ENCODE measurements at regions not wholly inside any gene's neighbourhood (a gene's known extent, or its start where the extent isn't known, plus 50 kb on each side); places are given as distances from the start of the nearest gene placed in this dataset.
"Not testable (repeated sequence)": the region's sequence is repeated elsewhere in the genome, so short reads cannot be mapped to it uniquely, and the experiment has no call there.

GRCh38 chr4:133592591-133592990 is 443.5 kb downstream of the PCDH10 start:
- no peak for DNase-seq

GRCh38 chr4:133592106-133592505 is 443.0 kb downstream of the PCDH10 start:
- DNase-seq, result no peak

GRCh38 chr4:133588306-133588705 is 439.2 kb downstream of the PCDH10 start:
- no peak for DNase-seq

GRCh38 chr4:133585323-133585722 is 436.2 kb downstream of the PCDH10 start:
- DNase-seq, result no peak

GRCh38 chr4:133584714-133585113 is 435.6 kb downstream of the PCDH10 start:
- DNase-seq, result no peak

- no peak for DNase-seq
Measured at GRCh38 chr4:133581996-133582619, 433.0 kb downstream of the PCDH10 start.

GRCh38 chr4:133574248-133574647 is 425.2 kb downstream of the PCDH10 start:
- no peak for DNase-seq

GRCh38 chr4:133565379-133565778 is 416.3 kb downstream of the PCDH10 start:
- DNase-seq, result peak; percentile 67

- DNase-seq, result no peak
Measured at GRCh38 chr4:133559987-133560386, 410.9 kb downstream of the PCDH10 start.

GRCh38 chr4:133555671-133556070 is 406.6 kb downstream of the PCDH10 start:
- DNase-seq, result no peak

- DNase-seq, result no peak
Measured at GRCh38 chr4:133550436-133550835, 401.3 kb downstream of the PCDH10 start.

GRCh38 chr4:133544097-133544496 is 395.0 kb downstream of the PCDH10 start:
- no peak for DNase-seq

- DNase-seq, result no peak
Measured at GRCh38 chr4:133537780-133538281, 388.7 kb downstream of the PCDH10 start.

- not testable (repeated sequence) for DNase-seq
Measured at GRCh38 chr4:133534224-133534623, 385.1 kb downstream of the PCDH10 start.

GRCh38 chr4:133524369-133524768 is 375.3 kb downstream of the PCDH10 start:
- DNase-seq, result no peak

GRCh38 chr4:133513901-133514300 is 364.8 kb downstream of the PCDH10 start:
- DNase-seq, result no peak

GRCh38 chr4:133498149-133498548 is 349.1 kb downstream of the PCDH10 start:
- no peak for DNase-seq

GRCh38 chr4:133493776-133494175 is 344.7 kb downstream of the PCDH10 start:
- no peak for DNase-seq

GRCh38 chr4:133493241-133493640 is 344.1 kb downstream of the PCDH10 start:
- no peak for DNase-seq

- DNase-seq, result no peak
Measured at GRCh38 chr4:133484287-133484686, 335.2 kb downstream of the PCDH10 start.

- peak; percentile 28 for DNase-seq
Measured at GRCh38 chr4:133483600-133484246, 334.6 kb downstream of the PCDH10 start.

- no peak for DNase-seq
Measured at GRCh38 chr4:133476063-133476462, 327.0 kb downstream of the PCDH10 start.

- DNase-seq, result no peak
Measured at GRCh38 chr4:133474501-133474900, 325.4 kb downstream of the PCDH10 start.

- no peak for DNase-seq
Measured at GRCh38 chr4:133472244-133472643, 323.1 kb downstream of the PCDH10 start.
